ENCODE measurements at regions not wholly inside any gene's neighbourhood (a gene's known extent, or its start where the extent isn't known, plus 50 kb on each side); places are given as distances from the start of the nearest gene placed in this dataset.
A peak's percentile ranks its signal among the peaks of the same experiment; 100 is the strongest.

- DNase-seq (ENCODE audit: extremely low spot score): no peak
- H3K36me3 ChIP-seq (ENCODE audit: insufficient read depth): no peaks in the 10 kb centered on the region
- no peak overlapping the region for H3K27ac ChIP-seq (ENCODE audit: low read depth)
- WGBS: 89% methylated on average over 2 of the region's 2 CpGs
- no peaks in the 10 kb centered on the region for H3K4me1 ChIP-seq (ENCODE audit: insufficient read depth)
- H3K4me3 ChIP-seq (ENCODE audit: low read depth, low read length): no peak overlapping the region
Measured at GRCh38 chr13:72500851-72501250, 226.6 kb downstream of the MZT1 start.

- Histone ChIP-seq H3K4me1 (ENCODE audit: insufficient read depth) (no peaks in the 10 kb centered on the region), H3K4me3 (ENCODE audit: low read depth, low read length) (no peak overlapping the region), H3K36me3 (ENCODE audit: insufficient read depth) (no peaks in the 10 kb centered on the region), H3K27ac (ENCODE audit: low read depth) (no peak overlapping the region)
- WGBS: 89% methylated on average over 4 of the region's 4 CpGs
- DNase-seq (ENCODE audit: extremely low spot score): no peak
Measured at GRCh38 chr13:72495681-72496080, 231.7 kb downstream of the MZT1 start.

- Histone ChIP-seq H3K36me3 (ENCODE audit: insufficient read depth) (no peaks in the 10 kb centered on the region), H3K4me1 (ENCODE audit: insufficient read depth) (no peaks in the 10 kb centered on the region), H3K4me3 (ENCODE audit: low read depth, low read length) (no peak overlapping the region), H3K27ac (ENCODE audit: low read depth) (no peak overlapping the region)
- WGBS: 69% methylated on average over 4 of the region's 4 CpGs
- DNase-seq (ENCODE audit: extremely low spot score): no peak
Measured at GRCh38 chr13:72489751-72490150, 237.7 kb downstream of the MZT1 start.

- no peak overlapping the region for H3K27ac ChIP-seq (ENCODE audit: low read depth)
- H3K4me1 ChIP-seq (ENCODE audit: insufficient read depth): no peaks in the 10 kb centered on the region
- no peak overlapping the region for H3K4me3 ChIP-seq (ENCODE audit: low read depth, low read length)
- 91% methylated on average over 4 of the region's 4 CpGs for WGBS
- no peak for DNase-seq (ENCODE audit: extremely low spot score)
- H3K36me3 ChIP-seq (ENCODE audit: insufficient read depth): no peaks in the 10 kb centered on the region
Measured at GRCh38 chr13:72473321-72473720, 254.1 kb downstream of the MZT1 start.

- no peak overlapping the region for H3K27ac ChIP-seq (ENCODE audit: low read depth)
- no peaks in the 10 kb centered on the region for H3K4me1 ChIP-seq (ENCODE audit: insufficient read depth)
- H3K36me3 ChIP-seq (ENCODE audit: insufficient read depth): no peaks in the 10 kb centered on the region
- no peak for DNase-seq (ENCODE audit: extremely low spot score)
- no peak overlapping the region for H3K4me3 ChIP-seq (ENCODE audit: low read depth, low read length)
Measured at GRCh38 chr13:72469906-72470305, 257.5 kb downstream of the MZT1 start.

- Histone ChIP-seq H3K4me3 (ENCODE audit: low read depth, low read length) (no peak overlapping the region), H3K4me1 (ENCODE audit: insufficient read depth) (no peaks in the 10 kb centered on the region), H3K27ac (ENCODE audit: low read depth) (no peak overlapping the region), H3K36me3 (ENCODE audit: insufficient read depth) (no peaks in the 10 kb centered on the region)
- WGBS: 23% methylated on average over 7 of the region's 7 CpGs
- DNase-seq (ENCODE audit: extremely low spot score): peak; percentile 14
Measured at GRCh38 chr13:72463561-72463960, 263.9 kb downstream of the MZT1 start.

- Histone ChIP-seq H3K36me3 (ENCODE audit: insufficient read depth) (no peaks in the 10 kb centered on the region), H3K4me3 (ENCODE audit: low read depth, low read length) (no peak overlapping the region), H3K27ac (ENCODE audit: low read depth) (no peak overlapping the region), H3K4me1 (ENCODE audit: insufficient read depth) (no peaks in the 10 kb centered on the region)
- DNase-seq (ENCODE audit: extremely low spot score): no peak
Measured at GRCh38 chr13:72462726-72463125, 264.7 kb downstream of the MZT1 start.

GRCh38 chr13:72462166-72462565 is 265.3 kb downstream of the MZT1 start:
- no peaks in the 10 kb centered on the region for H3K36me3 ChIP-seq (ENCODE audit: insufficient read depth)
- no peak overlapping the region for H3K27ac ChIP-seq (ENCODE audit: low read depth)
- H3K4me1 ChIP-seq (ENCODE audit: insufficient read depth): no peaks in the 10 kb centered on the region
- H3K4me3 ChIP-seq (ENCODE audit: low read depth, low read length): no peak overlapping the region
- no peak for DNase-seq (ENCODE audit: extremely low spot score)

- no peak for DNase-seq (ENCODE audit: extremely low spot score)
- no peaks in the 10 kb centered on the region for H3K36me3 ChIP-seq (ENCODE audit: insufficient read depth)
- no peak overlapping the region for H3K27ac ChIP-seq (ENCODE audit: low read depth)
- H3K4me3 ChIP-seq (ENCODE audit: low read depth, low read length): no peak overlapping the region
- no peaks in the 10 kb centered on the region for H3K4me1 ChIP-seq (ENCODE audit: insufficient read depth)
- WGBS: 17% methylated on average over 1 of the region's 1 CpG
Measured at GRCh38 chr13:72458701-72459100, 268.7 kb downstream of the MZT1 start.

- no peaks in the 10 kb centered on the region for H3K36me3 ChIP-seq (ENCODE audit: insufficient read depth)
- no peak overlapping the region for H3K4me3 ChIP-seq (ENCODE audit: low read depth, low read length)
- no peaks in the 10 kb centered on the region for H3K4me1 ChIP-seq (ENCODE audit: insufficient read depth)
- H3K27ac ChIP-seq (ENCODE audit: low read depth): no peak overlapping the region
- no peak for DNase-seq (ENCODE audit: extremely low spot score)
- 85% methylated on average over 1 of the region's 1 CpG for WGBS
Measured at GRCh38 chr13:72457151-72457550, 270.3 kb downstream of the MZT1 start.

- no peak overlapping the region for H3K27ac ChIP-seq (ENCODE audit: low read depth)
- no peaks in the 10 kb centered on the region for H3K36me3 ChIP-seq (ENCODE audit: insufficient read depth)
- 63% methylated on average over 2 of the region's 2 CpGs for WGBS
- DNase-seq (ENCODE audit: extremely low spot score): no peak
- no peaks in the 10 kb centered on the region for H3K4me1 ChIP-seq (ENCODE audit: insufficient read depth)
- no peak overlapping the region for H3K4me3 ChIP-seq (ENCODE audit: low read depth, low read length)
Measured at GRCh38 chr13:72456486-72456885, 270.9 kb downstream of the MZT1 start.

- H3K27ac ChIP-seq (ENCODE audit: low read depth): no peak overlapping the region
- H3K4me3 ChIP-seq (ENCODE audit: low read depth, low read length): no peak overlapping the region
- DNase-seq (ENCODE audit: extremely low spot score): no peak
- H3K36me3 ChIP-seq (ENCODE audit: insufficient read depth): no peaks in the 10 kb centered on the region
- WGBS: 95% methylated on average over 5 of the region's 5 CpGs
- H3K4me1 ChIP-seq (ENCODE audit: insufficient read depth): no peaks in the 10 kb centered on the region
Measured at GRCh38 chr13:72453161-72453560, 274.3 kb downstream of the MZT1 start.

GRCh38 chr13:72448082-72448481 is 279.3 kb downstream of the MZT1 start:
- 87% methylated on average over 1 of the region's 1 CpG for WGBS

GRCh38 chr13:72444999-72445398 is 282.4 kb downstream of the MZT1 start:
- H3K4me3 ChIP-seq (ENCODE audit: low read depth, low read length): no peak overlapping the region
- H3K27ac ChIP-seq (ENCODE audit: low read depth): no peak overlapping the region
- no peaks in the 10 kb centered on the region for H3K4me1 ChIP-seq (ENCODE audit: insufficient read depth)
- H3K36me3 ChIP-seq (ENCODE audit: insufficient read depth): no peaks in the 10 kb centered on the region
- 71% methylated on average over 1 of the region's 1 CpG for WGBS
- DNase-seq (ENCODE audit: extremely low spot score): no peak

More at GRCh38 chr13:72448082-72448481, 279.3 kb downstream of the MZT1 start:
- Histone ChIP-seq H3K4me3 (ENCODE audit: low read depth, low read length) (no peak overlapping the region), H3K4me1 (ENCODE audit: insufficient read depth) (no peaks in the 10 kb centered on the region), H3K36me3 (ENCODE audit: insufficient read depth) (no peaks in the 10 kb centered on the region), H3K27ac (ENCODE audit: low read depth) (no peak overlapping the region)
- DNase-seq (ENCODE audit: extremely low spot score): no peak

GRCh38 chr13:72437458-72437857 is 290.0 kb downstream of the MZT1 start:
- 48% methylated on average over 1 of the region's 1 CpG for WGBS
- Histone ChIP-seq H3K36me3 (ENCODE audit: insufficient read depth) (no peaks in the 10 kb centered on the region), H3K27ac (ENCODE audit: low read depth) (no peak overlapping the region), H3K4me1 (ENCODE audit: insufficient read depth) (no peaks in the 10 kb centered on the region), H3K4me3 (ENCODE audit: low read depth, low read length) (no peak overlapping the region)
- no peak for DNase-seq (ENCODE audit: extremely low spot score)
